NCI-H510A treated with DMSO at 0.1 percent for 48 hours (cell line): ENCODE measurements at regions not wholly inside any gene's neighbourhood (a gene's known extent, or its start where the extent isn't known, plus 50 kb on each side); places are given as distances from the start of the nearest gene placed in this dataset.
A peak's percentile ranks its signal among the peaks of the same experiment; 100 is the strongest.

Experiments
- DNase-seq: peaks from one replicate; lab custom pipeline; 2025; lab: John Stamatoyannopoulos, UW

- no peak for DNase-seq
These were observed 570.1 kb downstream of the CDK5RAP2 start for GRCh38 chr9:120009856-120010255.

- no peak for DNase-seq
These were observed 578.4 kb downstream of the CDK5RAP2 start for GRCh38 chr9:120001536-120001935.

- no peak for DNase-seq
These were observed 581.4 kb downstream of the CDK5RAP2 start for GRCh38 chr9:119998614-119999013.

GRCh38 chr9:119991797-119992196 is 588.2 kb downstream of the CDK5RAP2 start:
- DNase-seq, result no peak

GRCh38 chr9:119986713-119987112 is 593.3 kb downstream of the CDK5RAP2 start:
- DNase-seq, result no peak

- DNase-seq, result peak; percentile 49
These were observed 593.8 kb downstream of the CDK5RAP2 start for GRCh38 chr9:119986205-119986604.

GRCh38 chr9:119974026-119974425 is 604.8 kb upstream of the BRINP1 start:
- DNase-seq, result no peak

GRCh38 chr9:119968836-119969707 is 599.8 kb upstream of the BRINP1 start:
- DNase-seq, result peak; percentile 60

- no peak for DNase-seq
These were observed 598.8 kb upstream of the BRINP1 start for GRCh38 chr9:119967867-119968535.

- no peak for DNase-seq
These were observed 594.6 kb upstream of the BRINP1 start for GRCh38 chr9:119963798-119964372.

- no peak for DNase-seq
These were observed 594.1 kb upstream of the BRINP1 start for GRCh38 chr9:119963258-119963797.

GRCh38 chr9:119961774-119962424 is 592.7 kb upstream of the BRINP1 start:
- no peak for DNase-seq

GRCh38 chr9:119959846-119960545 is 590.8 kb upstream of the BRINP1 start:
- no peak for DNase-seq

- DNase-seq, result no peak
These were observed 586.9 kb upstream of the BRINP1 start for GRCh38 chr9:119956111-119956510.

GRCh38 chr9:119955276-119955675 is 586.0 kb upstream of the BRINP1 start:
- DNase-seq, result no peak

- DNase-seq, result no peak
These were observed 582.4 kb upstream of the BRINP1 start for GRCh38 chr9:119951591-119951990.

- DNase-seq, result no peak
These were observed 581.9 kb upstream of the BRINP1 start for GRCh38 chr9:119951090-119951489.

GRCh38 chr9:119945686-119946085 is 576.5 kb upstream of the BRINP1 start:
- no peak for DNase-seq

GRCh38 chr9:119941091-119941490 is 571.9 kb upstream of the BRINP1 start:
- DNase-seq, result no peak

- DNase-seq, result no peak
These were observed 569.6 kb upstream of the BRINP1 start for GRCh38 chr9:119938871-119939270.

GRCh38 chr9:119934497-119934896 is 565.3 kb upstream of the BRINP1 start:
- DNase-seq, result no peak

- DNase-seq, result no peak
These were observed 564.0 kb upstream of the BRINP1 start for GRCh38 chr9:119933191-119933590.
